ENCODE measurements at regions not wholly inside any gene's neighbourhood (a gene's known extent, or its start where the extent isn't known, plus 50 kb on each side); places are given as distances from the start of the nearest gene placed in this dataset.

DNA sequence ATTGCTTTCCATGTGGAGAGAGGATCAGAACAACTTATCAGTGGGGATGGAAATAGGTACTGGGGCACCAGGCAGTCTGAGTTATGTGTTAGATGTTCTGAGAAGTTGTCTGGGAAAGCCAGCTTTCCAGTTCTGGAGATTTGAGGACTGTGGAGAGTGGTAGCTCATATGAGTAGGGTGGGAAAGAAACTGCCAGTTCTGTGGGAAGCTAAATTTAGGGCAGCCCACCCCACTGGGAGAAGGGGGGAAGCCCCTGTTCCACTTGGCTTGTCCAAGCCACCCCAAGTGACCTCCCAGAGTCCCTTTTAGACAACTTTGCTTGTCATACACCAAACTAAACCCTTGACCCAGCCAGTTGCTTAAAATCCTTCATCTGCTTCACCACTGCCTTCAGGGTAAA lies 189.5 kb downstream of the REEP3 start (continued):
- TF ChIP-seq KLF9 (CRISPR knock-in tag; IDR thresholded peaks at IDR 0.05; ENCODE audit: low read depth) (no peak), ZNF333 (CRISPR knock-in tag; IDR thresholded peaks at IDR 0.05; ENCODE audit: borderline replicate concordance) (no peak), LCORL (IDR thresholded peaks at IDR 0.05) (no peak), LCORL (CRISPR knock-in tag; IDR thresholded peaks at IDR 0.05) (no peak), ZHX1 (CRISPR knock-in tag; IDR thresholded peaks at IDR 0.05; ENCODE audit: low read depth) (no peak)

DNA sequence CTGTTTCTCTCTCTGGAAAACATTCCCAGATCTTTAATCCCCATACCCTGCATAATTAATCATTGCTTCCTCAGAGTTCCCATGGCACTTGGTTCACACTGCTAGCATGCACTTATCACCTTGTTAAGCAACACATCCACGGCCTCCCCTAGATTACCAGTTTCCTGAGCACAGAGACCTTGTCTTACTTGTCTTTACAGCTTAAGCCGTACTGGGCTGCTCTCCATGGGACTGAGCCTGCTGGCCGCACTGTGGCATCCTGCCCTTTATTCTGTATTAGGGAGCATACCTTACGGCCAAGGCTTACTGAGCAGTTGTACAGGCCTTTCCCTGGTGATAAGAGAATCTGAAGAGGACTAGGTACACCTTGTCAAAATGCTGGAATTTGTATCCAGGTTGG lies 190.2 kb downstream of the REEP3 start:
- Histone ChIP-seq H4K20me1 (ENCODE audit: insufficient read depth, low read length) (no peaks in the 10 kb centered on the region), H3K9ac (ENCODE audit: insufficient read depth, low read depth, low read length) (no peak overlapping the region), H3K27me3 (ENCODE audit: control insufficient read depth in 1 of 2, insufficient read depth in 2 of 2, low read length in 2 of 2) (no peaks in the 10 kb centered on the region; a peak in 2 of 5 replicates), H3K27ac (ENCODE audit: extremely low read length, insufficient read depth, low read length) (no peak overlapping the region), H3K4me1 (ENCODE audit: insufficient read depth, low read length) (peaks cover 36% of the 10 kb centered on the region), H3K9me3 (ENCODE audit: low read length) (no peaks in the 10 kb centered on the region), H3K36me3 (replicated peaks in 1 of 2; ENCODE audit: control insufficient read depth in 1 of 2, insufficient read depth in 2 of 2, low read length in 2 of 2) (no peaks in the 10 kb centered on the region), H3K4me2 (ENCODE audit: low read depth, low read length) (no peak overlapping the region), H3K79me2 (ENCODE audit: insufficient read depth, low read length) (no peaks in the 10 kb centered on the region), H3K4me3 (replicated peaks in 1 of 3; ENCODE audit: insufficient read depth in 1 of 3, low read depth in 2 of 3, low read length in 3 of 3) (no peak overlapping the region), H2AFZ (ENCODE audit: low read length) (no peak overlapping the region)
- WGBS (ENCODE audit: low lambda C conversion rate) = 5% methylated on average over 4 of the region's 4 CpGs
- FAIRE-seq = no peak
- ChIA-PET CTCF (ENCODE audit: low intra/inter-chr PET ratio, low total read pairs) (no interaction called here), POLR2A (no interaction called here)
- intact Hi-C loops (cut with micrococcal nuclease; ENCODE audit: unreplicated experiment) (no loop called here), in situ Hi-C loops (cut with HindIII; ENCODE audit: extremely low pct_ligation_motif_present, low pct_unique_long_range_greater_than_20kb) (loop anchor here (10.0 kb wide), 2 partner anchors 77 to 547 kb away; no protein-coding TSS in a partner anchor)
- TF ChIP-seq PHF21A (CRISPR knock-in tag; IDR thresholded peaks at IDR 0.05) = no peak
- no peak for TF ChIP-seq KLF11 (CRISPR knock-in tag; IDR thresholded peaks at IDR 0.05)
- no TSS peak for BruUV-seq (replicated peaks)
- ATAC-seq = peak; percentile 74
- no peak for DNase-seq (ENCODE audit: low spot score)

All from HepG2 (cell line).